ENCODE measurements at regions not wholly inside any gene's neighbourhood (a gene's known extent, or its start where the extent isn't known, plus 50 kb on each side); places are given as distances from the start of the nearest gene placed in this dataset.

DNA sequence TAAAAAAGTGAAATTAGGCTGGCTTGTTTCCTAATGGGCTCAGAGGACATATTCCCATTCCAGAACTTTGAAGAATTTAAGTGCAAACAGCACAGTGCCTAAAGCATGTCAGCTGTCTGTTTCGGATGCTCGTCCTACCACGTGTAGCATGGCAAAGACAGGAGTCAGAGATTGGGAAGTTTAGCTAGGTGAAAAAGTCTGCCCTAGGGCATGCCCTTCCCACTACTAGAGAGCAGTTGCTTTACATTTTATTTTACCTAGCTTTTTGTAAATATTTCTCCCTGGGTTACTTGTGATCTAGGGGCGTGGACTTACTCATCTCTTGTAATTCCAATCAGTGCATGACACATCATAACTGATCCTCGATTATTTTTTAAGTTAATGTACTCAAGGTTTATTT is 111.1 kb downstream of the LMO4 start:
- no peak for DNase-seq

DNA sequence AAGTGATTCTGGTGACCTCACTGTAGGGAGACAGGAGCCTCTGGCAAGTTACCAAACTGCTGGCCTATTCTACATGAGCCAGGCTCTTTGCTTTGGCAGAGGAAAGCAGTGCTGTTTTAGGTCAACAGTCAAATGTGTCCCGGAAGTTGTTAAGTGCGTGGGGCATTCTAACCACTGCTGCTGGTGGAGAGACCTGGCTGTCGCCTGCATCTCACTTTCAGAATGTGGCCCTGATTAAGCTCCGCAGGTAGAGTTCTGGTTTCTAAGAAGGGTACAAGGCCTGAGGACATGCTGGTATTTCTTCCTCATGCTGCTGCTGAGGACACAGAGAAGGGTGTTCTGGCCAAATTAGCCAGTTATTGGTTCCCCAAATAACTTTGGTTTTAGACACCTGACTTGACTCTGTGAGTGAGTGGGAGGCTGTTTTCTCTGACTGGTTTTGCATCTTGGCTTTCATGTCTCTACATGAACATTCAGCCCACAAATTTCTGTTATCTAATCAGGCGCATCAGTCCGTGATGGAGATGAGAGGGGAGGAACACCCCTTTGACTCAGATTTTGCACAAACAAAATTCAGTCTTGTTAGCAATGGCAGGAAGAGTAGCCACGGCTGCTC is 120.8 kb downstream of the LMO4 start:
- DNase-seq, result peak; percentile 95

DNA sequence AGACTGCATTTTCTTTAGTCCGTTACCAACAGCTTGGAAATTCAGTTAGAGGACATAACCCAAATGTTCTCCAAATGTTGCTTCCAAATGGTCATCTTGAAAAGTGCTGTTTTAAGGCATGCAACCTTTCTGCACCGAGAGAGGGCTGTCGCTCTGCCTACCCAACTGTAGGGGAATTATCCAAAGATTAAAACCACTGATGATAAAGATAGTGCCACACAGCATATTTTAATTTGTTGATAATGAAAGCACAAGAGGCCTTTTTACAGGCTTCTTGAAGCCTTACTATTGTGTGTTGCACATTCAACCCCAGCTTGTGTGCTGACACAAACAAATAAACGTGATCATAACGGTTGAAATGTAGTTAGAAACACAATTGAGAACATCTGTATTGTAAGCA is 121.5 kb downstream of the LMO4 start:
- no peak for DNase-seq

DNA sequence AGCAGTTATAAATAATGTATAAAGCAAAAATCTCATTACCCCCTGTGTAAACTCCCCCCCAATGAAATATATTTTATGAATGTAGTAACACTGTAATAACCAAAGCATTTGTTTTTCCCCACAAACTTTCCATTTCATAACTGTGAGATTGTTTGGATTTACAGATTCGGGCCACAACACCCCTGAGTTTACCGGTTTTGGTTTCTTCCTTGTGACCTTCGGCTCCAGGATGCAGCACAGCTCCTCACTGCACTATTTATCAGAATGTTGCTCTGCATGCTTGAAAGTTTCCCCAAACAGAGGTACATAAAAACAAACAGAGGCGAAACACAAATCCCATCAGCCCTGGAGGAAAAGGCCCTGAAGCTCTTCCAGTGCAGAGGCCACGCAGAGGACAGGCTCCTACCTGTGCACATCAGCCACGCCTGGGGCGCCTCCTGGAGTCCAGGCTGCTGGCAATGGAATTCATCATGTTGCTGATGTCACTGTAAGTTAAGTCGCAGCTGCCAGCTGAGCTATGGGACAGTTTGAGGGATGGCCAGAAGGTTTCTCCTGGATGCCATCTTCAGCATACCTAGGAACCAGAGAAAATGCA is 122.0 kb downstream of the LMO4 start:
- DNase-seq, result no peak

DNA sequence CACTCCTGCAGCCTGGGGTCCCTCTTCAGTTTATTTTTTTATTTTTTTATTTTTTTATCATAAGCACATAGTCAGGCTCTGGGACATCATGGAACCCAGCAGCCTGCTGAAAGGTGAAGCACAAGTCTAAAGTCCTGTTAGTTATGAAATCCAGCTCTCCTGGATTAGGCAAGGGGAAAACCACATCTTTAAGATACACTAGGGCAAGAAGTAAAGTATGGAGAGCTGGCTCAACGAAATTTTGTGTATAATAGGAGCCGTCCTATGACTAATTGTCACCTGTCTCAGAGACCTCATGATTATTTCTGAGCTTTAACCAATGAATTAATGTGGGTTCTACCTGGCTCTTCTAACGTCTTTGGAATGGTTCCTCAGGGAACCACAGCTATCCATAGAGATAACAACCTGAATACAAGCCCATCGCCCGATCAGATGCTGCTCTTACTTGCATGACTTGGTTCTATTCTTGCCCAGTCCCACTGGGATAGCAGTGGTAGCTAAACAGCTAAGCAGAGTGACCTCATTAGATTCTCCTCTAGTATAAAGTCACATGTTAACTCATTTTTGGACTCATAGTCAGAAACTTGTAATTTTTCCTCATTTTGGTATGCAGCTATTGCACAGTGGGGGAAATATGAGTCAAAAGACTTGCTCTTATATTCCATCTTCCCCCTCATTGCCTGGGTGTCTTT is 122.7 kb downstream of the LMO4 start:
- no peak for DNase-seq

DNA sequence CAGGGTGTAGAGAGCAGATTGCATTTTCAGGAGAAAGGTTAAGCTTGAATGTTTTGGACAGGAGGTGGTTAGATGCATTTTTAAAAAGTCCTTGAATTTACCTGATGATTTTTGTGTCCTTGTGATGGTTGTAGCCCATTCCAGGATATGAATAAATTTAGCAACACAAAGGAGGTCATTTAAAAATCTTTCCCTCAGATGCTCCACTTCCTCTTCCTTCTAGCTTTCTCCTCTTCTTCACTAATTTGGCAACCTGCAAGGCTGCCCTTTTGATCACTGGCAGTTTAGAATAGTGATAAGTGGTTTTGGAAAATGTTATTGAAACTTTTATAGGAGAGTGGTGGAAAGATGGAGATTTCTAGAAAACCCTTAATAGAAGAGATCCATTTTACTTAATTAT is 124.0 kb downstream of the LMO4 start:
- no peak for DNase-seq

DNA sequence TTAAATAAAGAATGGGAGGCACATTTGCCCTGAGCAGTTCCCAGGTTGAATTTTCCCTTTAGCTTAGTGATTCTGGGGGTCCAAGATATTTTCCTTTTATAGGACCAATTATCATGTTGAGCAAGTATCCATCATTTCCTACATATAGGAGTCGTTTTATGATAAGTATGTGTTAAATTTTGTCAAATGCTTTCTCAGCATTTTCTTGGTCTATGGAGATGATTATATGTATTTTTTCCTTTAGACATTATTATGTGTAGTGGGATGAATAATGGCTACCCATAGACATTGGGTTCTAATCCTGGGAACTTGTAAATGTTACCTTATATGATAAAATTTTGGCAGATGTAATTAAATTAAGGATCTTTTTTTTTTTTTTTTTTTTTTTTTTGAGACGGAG is 128.7 kb downstream of the LMO4 start:
- DNase-seq, result no peak

DNA sequence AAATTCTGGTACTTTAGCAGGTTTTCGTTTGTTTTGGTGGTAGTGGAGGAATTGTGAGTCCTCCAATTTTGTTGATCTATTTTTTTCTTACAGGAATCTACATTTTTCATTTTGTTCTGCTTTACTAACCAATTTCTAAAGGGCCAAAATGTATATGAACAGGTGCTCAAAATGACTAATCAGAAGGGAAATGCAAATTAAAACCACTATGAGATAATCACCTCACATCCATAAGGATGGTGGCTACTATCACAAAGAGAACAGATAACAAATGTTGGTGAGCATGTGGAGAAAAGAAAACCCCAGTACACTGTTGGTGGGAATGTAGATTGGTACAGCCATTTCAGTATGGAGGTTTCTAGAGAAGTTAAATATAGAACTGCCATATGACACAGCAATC is 134.2 kb downstream of the LMO4 start:
- DNase-seq, result no peak

DNA sequence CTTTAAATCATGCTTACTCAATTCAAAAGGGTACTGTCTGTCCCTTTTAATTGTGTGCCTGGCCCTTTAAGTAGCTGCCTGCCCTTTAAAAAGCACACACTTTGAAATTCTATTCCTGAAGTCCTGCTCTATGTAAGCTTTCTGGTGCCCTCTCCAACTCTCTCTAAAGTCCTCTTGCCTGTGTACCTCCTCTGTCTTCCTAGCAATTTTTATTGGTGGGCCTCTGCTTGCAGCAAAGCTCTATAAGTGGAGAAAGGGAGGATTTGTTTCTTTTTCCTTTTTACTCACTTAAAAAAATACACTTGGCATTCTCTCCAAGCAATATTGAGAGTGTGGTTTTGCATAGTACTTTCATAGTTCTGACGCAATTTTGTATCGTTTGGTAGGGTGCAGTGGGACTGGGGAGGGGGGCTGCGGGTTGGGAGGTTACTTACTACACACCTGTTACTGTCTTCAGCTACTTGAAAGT is 135.4 kb downstream of the LMO4 start:
- DNase-seq, result no peak

DNA sequence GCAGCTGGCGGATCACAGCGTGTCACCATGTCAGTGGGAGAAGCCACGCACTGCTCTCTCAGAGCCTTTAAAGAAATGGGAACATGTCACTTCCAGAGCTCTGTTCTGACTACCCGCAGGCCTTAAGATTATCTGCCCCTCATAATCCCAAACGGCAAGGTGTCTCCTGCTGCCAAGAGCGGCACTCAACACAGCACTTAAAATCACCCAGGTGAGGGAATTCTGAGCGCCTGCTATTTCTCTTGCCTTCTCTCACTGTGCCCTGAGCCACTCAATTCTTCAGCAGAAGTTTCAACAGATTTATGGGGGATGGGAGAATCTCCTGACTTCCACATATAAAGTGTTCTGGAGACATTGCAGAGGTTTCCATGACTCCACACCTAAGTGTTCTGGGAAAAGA is 137.9 kb downstream of the LMO4 start:
- DNase-seq, result no peak

DNA sequence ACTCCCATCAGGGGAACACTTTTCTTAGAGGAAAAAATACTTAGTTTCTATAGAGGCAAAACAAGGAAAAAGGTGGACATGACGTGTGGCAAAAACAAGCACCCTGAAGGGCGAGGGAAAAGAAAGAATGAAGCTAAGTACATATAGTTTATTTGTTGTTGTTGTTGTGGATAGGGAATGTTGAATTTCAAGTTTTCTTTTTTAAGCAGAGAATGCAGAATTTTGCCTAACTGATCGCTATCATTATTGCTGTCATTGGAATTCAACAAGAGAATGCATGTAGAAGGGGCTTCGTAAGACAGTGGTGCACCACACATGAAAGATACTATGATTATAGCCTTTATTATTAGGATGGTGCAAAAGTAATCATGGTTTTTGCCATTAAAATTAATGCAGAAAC is 144.0 kb downstream of the LMO4 start:
- no peak for DNase-seq

DNA sequence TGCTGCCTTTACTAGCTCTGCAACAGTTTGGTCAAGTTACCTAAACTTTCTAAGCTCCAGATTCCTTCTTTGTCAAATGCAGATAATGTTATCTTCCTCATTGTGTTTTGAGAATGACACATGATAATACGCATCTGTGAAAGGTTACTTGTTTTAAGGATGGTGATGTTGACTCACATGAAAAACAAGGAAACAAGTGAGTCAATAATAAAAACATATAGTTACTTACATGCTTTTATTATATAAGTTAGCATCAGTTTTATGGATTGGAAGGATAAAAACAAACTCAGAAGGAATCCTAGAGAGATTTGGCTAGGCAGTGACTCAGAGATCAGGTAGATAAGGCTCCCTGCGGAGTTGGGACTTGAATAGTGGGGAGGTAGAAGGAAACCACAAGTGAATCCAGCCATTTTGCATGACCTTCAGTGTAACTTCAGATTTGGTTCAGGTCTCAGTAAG is 144.6 kb downstream of the LMO4 start:
- DNase-seq, result no peak

DNA sequence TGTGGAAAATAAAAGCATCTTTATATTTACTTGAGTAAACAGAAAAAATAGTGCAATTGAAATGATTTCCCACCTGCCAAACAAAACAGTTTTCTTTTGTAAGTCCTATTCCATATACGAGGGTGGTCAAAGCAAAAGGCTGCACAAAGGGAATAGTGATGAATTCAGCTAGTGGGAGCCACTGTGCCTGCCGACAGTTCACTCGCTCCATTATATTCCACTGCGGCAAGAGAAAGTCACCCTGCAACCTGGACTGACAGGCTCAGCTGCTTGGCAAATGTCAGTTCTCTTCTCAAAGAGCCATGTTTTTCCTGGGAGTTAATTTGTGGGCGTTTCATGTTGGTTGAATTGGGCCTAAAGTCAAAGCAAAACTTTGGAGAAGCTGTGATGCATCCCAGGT is 145.4 kb downstream of the LMO4 start:
- no peak for DNase-seq

DNA sequence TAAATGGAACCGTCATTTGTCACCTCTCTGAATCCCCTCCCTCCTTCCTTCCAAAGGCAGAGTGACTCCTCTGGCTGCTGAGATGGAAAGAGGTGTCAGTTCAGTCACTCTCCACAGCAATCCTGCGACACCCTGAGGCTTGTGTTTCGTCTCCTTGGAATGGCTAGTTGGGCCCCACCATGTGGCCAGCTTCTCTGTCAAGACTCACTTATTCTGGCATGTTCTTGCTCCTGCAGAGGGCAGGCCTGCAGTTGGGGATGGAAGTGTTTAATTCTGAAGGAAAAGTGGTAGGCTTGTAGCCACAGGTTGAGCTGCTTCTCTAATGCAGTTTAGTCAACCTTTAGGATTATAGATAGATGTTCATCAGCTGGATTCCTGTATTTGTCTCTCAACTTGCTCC is 149.6 kb downstream of the LMO4 start:
- DNase-seq, result no peak

DNA sequence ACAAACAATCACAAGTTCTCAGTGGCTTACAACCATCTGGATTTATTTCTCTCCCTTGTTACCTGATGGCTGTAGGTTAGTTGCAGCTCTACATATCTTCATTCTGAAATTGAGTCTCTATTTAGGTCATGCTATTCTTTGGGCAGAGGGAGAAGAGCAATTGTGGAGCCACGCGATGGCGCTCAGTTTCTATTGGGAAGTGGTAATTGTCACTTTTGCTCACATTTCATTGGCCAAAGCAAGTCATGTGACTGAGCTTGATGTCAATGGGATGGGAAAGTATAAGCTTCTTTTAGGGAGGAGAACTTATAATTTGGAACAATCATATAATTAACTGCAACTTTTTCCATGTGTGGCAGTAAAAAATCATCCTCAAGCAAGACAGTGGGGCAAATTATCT is 166.5 kb downstream of the LMO4 start:
- no peak for DNase-seq

DNA sequence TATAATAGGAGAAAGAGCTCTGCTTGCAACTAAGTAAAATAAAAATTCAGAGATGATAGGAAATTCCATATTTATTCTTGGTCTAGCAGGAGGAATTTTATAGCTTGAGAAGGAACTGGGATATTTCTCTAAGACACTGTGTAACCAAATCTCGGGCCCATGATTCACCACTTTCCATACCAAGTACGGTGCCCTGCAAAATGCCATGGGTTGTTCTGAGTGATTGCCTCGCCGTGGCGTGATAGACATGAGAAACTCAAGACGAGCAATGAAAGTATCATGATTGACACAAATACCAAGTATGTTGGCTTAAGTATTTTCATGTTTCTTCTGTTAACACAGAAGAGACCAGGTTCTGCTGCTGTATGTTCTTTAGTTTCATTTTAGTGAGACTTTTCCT is 167.2 kb downstream of the LMO4 start:
- no peak for DNase-seq

DNA sequence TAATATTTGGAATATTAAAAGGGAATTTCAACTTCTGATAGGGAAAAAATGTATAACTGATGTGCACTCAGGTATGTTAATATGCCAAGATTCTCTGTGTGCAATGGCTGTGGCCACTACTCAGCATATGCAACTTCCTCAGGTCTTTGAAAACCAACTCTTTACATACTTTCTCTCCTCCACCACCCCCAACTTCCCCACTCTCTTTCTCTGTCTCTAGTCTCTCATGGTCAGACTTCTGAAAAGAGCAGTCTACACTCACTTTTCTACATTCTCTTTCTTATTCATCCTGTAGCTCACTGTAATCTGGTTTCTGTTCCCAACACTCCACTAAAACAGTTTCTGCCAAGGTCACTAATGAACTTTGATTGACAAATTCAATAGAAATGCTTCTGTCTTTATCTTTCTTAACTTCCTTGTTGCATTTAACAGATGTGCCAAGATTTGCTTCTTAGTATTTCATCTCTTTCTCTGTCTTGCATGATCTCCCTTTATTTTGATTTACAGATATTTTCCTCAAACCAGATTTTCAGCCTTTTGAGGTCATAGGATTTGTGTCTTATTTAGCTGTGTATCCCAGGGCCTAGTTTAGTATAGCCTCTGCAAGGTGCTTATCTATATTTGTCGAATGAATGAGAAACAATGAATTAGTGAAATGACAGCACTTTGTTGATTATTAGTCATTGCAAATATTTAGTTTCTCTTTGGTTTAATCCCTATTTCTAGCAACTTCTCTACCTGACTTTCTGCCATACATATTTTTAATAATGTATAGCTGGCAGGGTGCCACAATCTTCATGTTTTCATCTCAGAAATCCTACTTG is 168.9 kb downstream of the LMO4 start:
- DNase-seq, result no peak

DNA sequence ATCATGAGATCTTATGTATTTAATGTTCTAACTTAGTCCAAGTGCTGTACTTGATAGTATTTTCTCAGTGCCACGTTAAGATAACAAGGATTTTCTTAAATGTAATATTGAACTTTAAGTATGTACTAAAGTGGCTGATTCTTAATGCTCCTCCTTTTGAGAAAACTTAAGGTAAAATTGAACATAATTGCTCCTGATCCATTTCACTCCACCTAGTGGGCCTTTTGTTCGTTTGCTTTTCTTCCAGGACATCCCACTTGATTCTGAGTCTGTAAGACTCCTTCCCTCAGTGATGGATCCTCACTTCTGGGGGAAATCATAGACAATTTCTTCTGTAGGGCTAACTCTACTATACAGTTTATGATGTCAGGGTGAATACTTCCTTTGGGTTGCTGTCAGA is 173.1 kb downstream of the LMO4 start:
- DNase-seq, result no peak

DNA sequence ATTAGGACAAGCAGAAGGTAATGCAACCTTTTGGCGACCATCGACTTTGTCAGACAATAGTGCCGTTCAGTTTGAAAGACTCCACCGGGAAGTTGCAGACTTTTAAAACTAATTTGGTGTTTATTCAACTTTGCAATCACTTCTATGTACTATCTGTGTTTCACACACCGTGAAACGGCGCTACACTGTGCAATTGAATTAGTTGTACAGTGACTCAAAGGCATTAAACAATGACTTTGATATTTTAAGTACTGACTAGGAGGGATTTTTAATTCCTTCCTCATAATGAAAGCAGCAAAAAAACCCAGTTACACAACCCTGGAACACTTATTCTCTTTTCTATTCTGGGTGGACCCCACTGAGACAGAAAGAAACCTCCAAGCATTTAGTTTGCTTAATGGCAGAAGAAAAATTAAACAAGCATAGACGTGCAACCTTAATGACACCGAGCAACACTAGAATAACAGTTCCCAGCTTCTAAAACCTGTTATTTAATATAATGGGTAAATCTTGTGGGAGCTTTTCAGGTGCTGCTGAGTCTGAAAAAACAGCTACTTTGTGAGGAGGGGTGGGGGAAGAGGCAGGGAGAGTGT is 176.8 kb downstream of the LMO4 start:
- no peak for DNase-seq

DNA sequence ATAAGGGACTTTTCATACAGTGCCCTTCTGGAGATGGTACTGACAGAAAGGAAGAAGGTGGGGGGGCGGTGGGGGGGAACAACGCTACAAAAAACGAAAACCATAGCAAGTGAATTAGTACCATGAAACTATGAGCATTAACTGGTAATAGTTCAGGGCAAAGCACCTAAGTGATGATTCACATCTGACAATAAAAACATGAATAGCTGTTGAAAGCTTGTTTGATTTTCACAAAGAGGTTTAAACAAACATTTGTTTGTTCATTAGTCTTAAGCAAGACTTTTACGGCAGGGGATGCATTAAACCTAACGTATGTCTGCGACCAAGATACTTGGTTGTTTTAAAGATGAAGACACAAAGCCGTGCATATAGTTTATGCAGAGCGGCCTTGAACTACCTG is 177.5 kb downstream of the LMO4 start:
- no peak for DNase-seq

DNA sequence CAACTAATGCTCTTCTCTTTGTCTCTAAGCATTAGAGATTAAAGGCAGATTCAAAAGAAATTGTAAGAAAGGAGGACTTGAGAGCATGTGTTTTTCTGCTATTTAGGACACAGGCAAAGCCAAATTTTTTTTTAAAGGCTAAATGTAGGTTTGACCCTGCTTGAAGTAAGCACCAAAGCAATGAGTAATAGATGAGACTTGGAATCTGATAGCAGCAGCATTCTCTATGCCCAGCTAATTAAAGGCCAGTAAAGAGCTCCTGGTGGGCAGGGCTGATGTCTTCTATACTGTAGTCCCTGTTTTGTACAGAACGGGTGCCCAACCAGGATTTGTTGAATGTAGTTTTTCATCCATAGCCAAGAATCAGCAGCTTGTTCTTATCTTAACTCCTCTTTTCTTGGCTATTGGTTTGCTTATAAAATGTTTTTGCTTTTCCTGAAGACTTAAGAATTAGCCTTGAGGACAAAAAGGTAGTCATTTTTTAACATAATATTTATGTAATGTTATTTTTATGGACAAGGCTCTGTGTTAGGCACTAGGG is 179.6 kb downstream of the LMO4 start:
- DNase-seq, result no peak

DNA sequence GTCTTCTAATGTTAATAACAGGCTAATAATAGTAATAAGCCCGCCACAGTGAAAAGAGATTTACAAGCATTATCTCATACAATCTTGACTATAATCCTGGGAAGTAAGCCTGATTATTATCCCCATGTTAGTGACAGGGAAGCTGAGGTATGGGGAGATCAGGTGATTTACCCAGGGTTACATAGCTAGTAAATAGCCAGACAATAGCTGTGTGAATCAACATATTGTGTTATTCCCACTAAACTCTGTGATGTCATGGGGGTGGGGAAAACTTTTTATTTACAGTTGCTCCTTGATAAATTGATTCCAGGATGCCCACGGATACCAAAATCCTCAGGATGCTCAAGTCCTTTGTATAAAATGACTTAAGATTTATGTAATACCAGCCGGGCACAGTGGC is 181.9 kb downstream of the LMO4 start:
- DNase-seq, result no peak

DNA sequence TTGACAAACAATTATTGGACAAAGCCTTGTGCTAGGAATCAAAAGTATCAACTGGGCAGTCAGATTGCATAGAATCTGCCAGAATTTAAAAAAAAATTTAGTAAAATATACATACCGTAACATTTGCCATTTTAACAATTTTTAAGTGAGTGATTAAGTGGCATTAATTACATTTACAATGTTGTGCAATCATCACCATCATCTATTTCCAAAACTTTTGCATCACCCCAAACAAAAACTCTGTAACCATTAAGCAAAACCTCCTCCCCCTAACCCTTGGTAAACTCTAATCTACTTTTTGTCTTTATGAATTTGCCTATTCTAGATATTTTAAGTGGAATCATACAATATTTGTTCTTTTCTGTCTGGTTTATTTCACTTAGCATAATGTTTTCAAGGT is 182.8 kb downstream of the LMO4 start:
- DNase-seq, result no peak

Data from NCI-H1092 (cell line).